ENCODE measurements at regions not wholly inside any gene's neighbourhood (a gene's known extent, or its start where the extent isn't known, plus 50 kb on each side); places are given as distances from the start of the nearest gene placed in this dataset.
"Not testable (repeated sequence)": the region's sequence is repeated elsewhere in the genome, so short reads cannot be mapped to it uniquely, and the experiment has no call there.

- Histone ChIP-seq H3K27ac (ENCODE audit: low read depth, low read length) (no peak overlapping the region), H2AFZ (ENCODE audit: low read length, unreplicated experiment) (no peak overlapping the region), H3K4me3 (ENCODE audit: low read depth, low read length) (no peak overlapping the region)
Measured at GRCh38 chr1:112093372-112093694, 103.9 kb upstream of the KCND3 start.

GRCh38 chr1:112099979-112100378 lies 110.5 kb upstream of the KCND3 start:
- Histone ChIP-seq H2AFZ (ENCODE audit: low read length, unreplicated experiment) (no peak overlapping the region), H3K36me3 (ENCODE audit: insufficient read depth, low read length) (no peaks in the 10 kb centered on the region)

More at GRCh38 chr1:112093372-112093694, 103.9 kb upstream of the KCND3 start:
- Histone ChIP-seq H3K27me3 (ENCODE audit: insufficient read depth, low read length) (peaks cover 25% of the 10 kb centered on the region; the same call in 1 of the 2 replicates), H3K36me3 (ENCODE audit: insufficient read depth, low read length) (no peaks in the 10 kb centered on the region), H3K79me2 (ENCODE audit: control insufficient read depth, insufficient read depth, low read length, unreplicated experiment) (no peaks in the 10 kb centered on the region), H3K4me1 (ENCODE audit: control insufficient read depth, insufficient read depth, low read length, unreplicated experiment) (no peaks in the 10 kb centered on the region)

GRCh38 chr1:112105557-112105956 lies 116.1 kb upstream of the KCND3 start:
- H3K36me3 ChIP-seq (ENCODE audit: insufficient read depth, low read length): no peaks in the 10 kb centered on the region
- no peaks in the 10 kb centered on the region for H3K79me2 ChIP-seq (ENCODE audit: control insufficient read depth, insufficient read depth, low read length, unreplicated experiment)
- no peaks in the 10 kb centered on the region for H3K4me1 ChIP-seq (ENCODE audit: control insufficient read depth, insufficient read depth, low read length, unreplicated experiment)
- no peak overlapping the region for H3K4me3 ChIP-seq (ENCODE audit: low read depth, low read length)
- H3K27ac ChIP-seq (ENCODE audit: low read depth, low read length): no peak overlapping the region
- peaks cover 4% of the 10 kb centered on the region; the same call in 1 of the 2 replicates for H3K27me3 ChIP-seq (ENCODE audit: insufficient read depth, low read length)
- H2AFZ ChIP-seq (ENCODE audit: low read length, unreplicated experiment): no peak overlapping the region

More at GRCh38 chr1:112099979-112100378, 110.5 kb upstream of the KCND3 start:
- Histone ChIP-seq H3K79me2 (ENCODE audit: control insufficient read depth, insufficient read depth, low read length, unreplicated experiment) (no peaks in the 10 kb centered on the region), H3K27me3 (ENCODE audit: insufficient read depth, low read length) (no peaks in the 10 kb centered on the region; the same call in 1 of the 2 replicates), H3K4me3 (ENCODE audit: low read depth, low read length) (no peak overlapping the region), H3K27ac (ENCODE audit: low read depth, low read length) (no peak overlapping the region), H3K4me1 (ENCODE audit: control insufficient read depth, insufficient read depth, low read length, unreplicated experiment) (no peaks in the 10 kb centered on the region)

GRCh38 chr1:112110031-112110430 lies 120.6 kb upstream of the KCND3 start:
- Histone ChIP-seq H3K36me3 (ENCODE audit: insufficient read depth, low read length) (no peaks in the 10 kb centered on the region), H3K4me3 (ENCODE audit: low read depth, low read length) (no peak overlapping the region), H2AFZ (ENCODE audit: low read length, unreplicated experiment) (no peak overlapping the region), H3K27ac (ENCODE audit: low read depth, low read length) (no peak overlapping the region), H3K4me1 (ENCODE audit: control insufficient read depth, insufficient read depth, low read length, unreplicated experiment) (no peaks in the 10 kb centered on the region), H3K27me3 (ENCODE audit: insufficient read depth, low read length) (peaks cover 4% of the 10 kb centered on the region; the same call in 1 of the 2 replicates), H3K79me2 (ENCODE audit: control insufficient read depth, insufficient read depth, low read length, unreplicated experiment) (no peaks in the 10 kb centered on the region)

GRCh38 chr1:112111734-112112133 lies 122.3 kb upstream of the KCND3 start:
- H3K79me2 ChIP-seq (ENCODE audit: control insufficient read depth, insufficient read depth, low read length, unreplicated experiment): no peaks in the 10 kb centered on the region
- H3K36me3 ChIP-seq (ENCODE audit: insufficient read depth, low read length): no peaks in the 10 kb centered on the region
- no peak overlapping the region for H2AFZ ChIP-seq (ENCODE audit: low read length, unreplicated experiment)
- H3K27ac ChIP-seq (ENCODE audit: low read depth, low read length): no peak overlapping the region
- H3K27me3 ChIP-seq (ENCODE audit: insufficient read depth, low read length): peaks cover 4% of the 10 kb centered on the region; the same call in 1 of the 2 replicates
- H3K4me1 ChIP-seq (ENCODE audit: control insufficient read depth, insufficient read depth, low read length, unreplicated experiment): no peaks in the 10 kb centered on the region
- H3K4me3 ChIP-seq (ENCODE audit: low read depth, low read length): no peak overlapping the region

- H3K27me3 ChIP-seq (ENCODE audit: insufficient read depth, low read length): no peaks in the 10 kb centered on the region; the same call in 1 of the 2 replicates
- H2AFZ ChIP-seq (ENCODE audit: low read length, unreplicated experiment): no peak overlapping the region
- no peaks in the 10 kb centered on the region for H3K79me2 ChIP-seq (ENCODE audit: control insufficient read depth, insufficient read depth, low read length, unreplicated experiment)
- H3K4me1 ChIP-seq (ENCODE audit: control insufficient read depth, insufficient read depth, low read length, unreplicated experiment): no peaks in the 10 kb centered on the region
- no peak overlapping the region for H3K4me3 ChIP-seq (ENCODE audit: low read depth, low read length)
- no peaks in the 10 kb centered on the region for H3K36me3 ChIP-seq (ENCODE audit: insufficient read depth, low read length)
- no peak overlapping the region for H3K27ac ChIP-seq (ENCODE audit: low read depth, low read length)
Measured at GRCh38 chr1:112114540-112114939, 125.1 kb upstream of the KCND3 start.

GRCh38 chr1:112126598-112126997 lies 137.1 kb upstream of the KCND3 start:
- H3K27ac ChIP-seq (ENCODE audit: low read depth, low read length): no peak overlapping the region
- no peaks in the 10 kb centered on the region for H3K36me3 ChIP-seq (ENCODE audit: insufficient read depth, low read length)
- H3K4me3 ChIP-seq (ENCODE audit: low read depth, low read length): no peak overlapping the region
- no peaks in the 10 kb centered on the region for H3K4me1 ChIP-seq (ENCODE audit: control insufficient read depth, insufficient read depth, low read length, unreplicated experiment)
- no peaks in the 10 kb centered on the region for H3K27me3 ChIP-seq (ENCODE audit: insufficient read depth, low read length)
- no peak overlapping the region for H2AFZ ChIP-seq (ENCODE audit: low read length, unreplicated experiment)
- no peaks in the 10 kb centered on the region for H3K79me2 ChIP-seq (ENCODE audit: control insufficient read depth, insufficient read depth, low read length, unreplicated experiment)

- H3K27ac ChIP-seq (ENCODE audit: low read depth, low read length); H3K4me3 ChIP-seq (ENCODE audit: low read depth, low read length); H3K79me2 ChIP-seq (ENCODE audit: control insufficient read depth, insufficient read depth, low read length, unreplicated experiment); H2AFZ ChIP-seq (ENCODE audit: low read length, unreplicated experiment); H3K4me1 ChIP-seq (ENCODE audit: control insufficient read depth, insufficient read depth, low read length, unreplicated experiment); H3K36me3 ChIP-seq (ENCODE audit: insufficient read depth, low read length); H3K27me3 ChIP-seq (ENCODE audit: insufficient read depth, low read length): not testable (repeated sequence)
Measured at GRCh38 chr1:112127606-112128005, 138.1 kb upstream of the KCND3 start.

- no peaks in the 10 kb centered on the region for H3K79me2 ChIP-seq (ENCODE audit: control insufficient read depth, insufficient read depth, low read length, unreplicated experiment)
- no peak overlapping the region for H3K27ac ChIP-seq (ENCODE audit: low read depth, low read length)
- H3K4me3 ChIP-seq (ENCODE audit: low read depth, low read length): no peak overlapping the region
- H3K4me1 ChIP-seq (ENCODE audit: control insufficient read depth, insufficient read depth, low read length, unreplicated experiment): no peaks in the 10 kb centered on the region
- H2AFZ ChIP-seq (ENCODE audit: low read length, unreplicated experiment): no peak overlapping the region
- H3K27me3 ChIP-seq (ENCODE audit: insufficient read depth, low read length): peaks cover 7% of the 10 kb centered on the region; the same call in 1 of the 2 replicates
- H3K36me3 ChIP-seq (ENCODE audit: insufficient read depth, low read length): no peaks in the 10 kb centered on the region
Measured at GRCh38 chr1:112133487-112133886, 144.0 kb upstream of the KCND3 start.

DNA sequence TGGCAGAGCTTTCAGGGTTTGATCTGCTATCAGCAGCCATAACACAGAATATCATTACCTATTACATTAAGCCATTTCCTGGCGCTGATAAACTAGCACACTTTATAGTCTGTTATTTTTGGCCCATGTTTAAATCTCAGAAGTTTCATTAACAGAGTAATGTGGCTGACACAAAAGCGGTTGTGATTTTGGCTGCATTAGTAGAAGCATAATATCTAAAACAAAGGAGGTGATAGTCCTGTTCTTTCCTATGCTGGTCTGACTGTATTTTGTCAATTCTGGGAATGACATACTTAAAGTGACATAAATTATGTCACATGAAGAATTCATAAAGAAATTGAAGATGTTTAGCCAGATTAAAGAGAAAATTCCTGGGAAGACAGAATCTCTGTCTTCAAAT lies 151.3 kb upstream of the KCND3 start:
- H3K36me3 ChIP-seq (ENCODE audit: insufficient read depth, low read length): no peaks in the 10 kb centered on the region
- no peak overlapping the region for H3K4me3 ChIP-seq (ENCODE audit: low read depth, low read length)
- H3K79me2 ChIP-seq (ENCODE audit: control insufficient read depth, insufficient read depth, low read length, unreplicated experiment): no peaks in the 10 kb centered on the region
- H2AFZ ChIP-seq (ENCODE audit: low read length, unreplicated experiment): no peak overlapping the region
- peaks cover 29% of the 10 kb centered on the region for H3K27me3 ChIP-seq (ENCODE audit: insufficient read depth, low read length)
- no peaks in the 10 kb centered on the region for H3K4me1 ChIP-seq (ENCODE audit: control insufficient read depth, insufficient read depth, low read length, unreplicated experiment)
- H3K27ac ChIP-seq (ENCODE audit: low read depth, low read length): no peak overlapping the region

- Histone ChIP-seq H3K36me3 (ENCODE audit: insufficient read depth, low read length) (no peaks in the 10 kb centered on the region), H3K4me3 (ENCODE audit: low read depth, low read length) (no peak overlapping the region), H3K79me2 (ENCODE audit: control insufficient read depth, insufficient read depth, low read length, unreplicated experiment) (no peaks in the 10 kb centered on the region), H3K27ac (ENCODE audit: low read depth, low read length) (no peak overlapping the region), H3K27me3 (ENCODE audit: insufficient read depth, low read length) (peaks cover 29% of the 10 kb centered on the region), H3K4me1 (ENCODE audit: control insufficient read depth, insufficient read depth, low read length, unreplicated experiment) (no peaks in the 10 kb centered on the region), H2AFZ (ENCODE audit: low read length, unreplicated experiment) (no peak overlapping the region)
Measured at GRCh38 chr1:112141301-112141700, 151.8 kb upstream of the KCND3 start.
